GM10266 (cell line): ENCODE measurements at regions not wholly inside any gene's neighbourhood (a gene's known extent, or its start where the extent isn't known, plus 50 kb on each side); places are given as distances from the start of the nearest gene placed in this dataset.

ENCODE experiments used
- DNase-seq: peaks from one replicate; pipeline ENCODE4 v3.0.0; 2012; ENCODE audit errors: extremely low spot score
- TF ChIP-seq, protein P1 (sequence below): IDR thresholded peaks from 2 replicates; pipeline ENCODE4 v1.5.1; 2012; ENCODE audit warnings: mild to moderate bottlenecking, low read depth; ENCODE audit not compliant: control insufficient read depth, insufficient read depth; ENCODE audit errors: missing control alignments

DNA sequence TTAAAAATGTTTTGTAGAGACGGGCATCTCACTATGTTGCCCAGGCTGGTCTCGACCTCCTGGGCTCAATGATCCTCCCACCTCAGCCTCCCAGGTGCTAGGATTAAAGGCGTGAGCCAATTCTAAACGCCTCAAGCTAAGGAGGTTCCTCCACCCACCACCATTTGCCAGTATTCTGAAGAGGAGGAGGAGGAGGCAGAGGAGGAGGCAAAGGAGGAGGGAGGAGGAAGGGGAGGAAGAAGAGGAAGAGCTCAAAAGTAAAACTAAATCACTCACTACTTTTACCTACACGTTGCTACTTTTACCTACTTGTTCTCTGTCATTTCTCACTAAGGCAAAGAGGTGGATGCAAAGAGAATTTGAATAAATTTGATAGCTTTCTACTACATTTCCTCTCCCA is 63.6 kb upstream of the ARID1B start:
- TF ChIP-seq, protein P1, sequence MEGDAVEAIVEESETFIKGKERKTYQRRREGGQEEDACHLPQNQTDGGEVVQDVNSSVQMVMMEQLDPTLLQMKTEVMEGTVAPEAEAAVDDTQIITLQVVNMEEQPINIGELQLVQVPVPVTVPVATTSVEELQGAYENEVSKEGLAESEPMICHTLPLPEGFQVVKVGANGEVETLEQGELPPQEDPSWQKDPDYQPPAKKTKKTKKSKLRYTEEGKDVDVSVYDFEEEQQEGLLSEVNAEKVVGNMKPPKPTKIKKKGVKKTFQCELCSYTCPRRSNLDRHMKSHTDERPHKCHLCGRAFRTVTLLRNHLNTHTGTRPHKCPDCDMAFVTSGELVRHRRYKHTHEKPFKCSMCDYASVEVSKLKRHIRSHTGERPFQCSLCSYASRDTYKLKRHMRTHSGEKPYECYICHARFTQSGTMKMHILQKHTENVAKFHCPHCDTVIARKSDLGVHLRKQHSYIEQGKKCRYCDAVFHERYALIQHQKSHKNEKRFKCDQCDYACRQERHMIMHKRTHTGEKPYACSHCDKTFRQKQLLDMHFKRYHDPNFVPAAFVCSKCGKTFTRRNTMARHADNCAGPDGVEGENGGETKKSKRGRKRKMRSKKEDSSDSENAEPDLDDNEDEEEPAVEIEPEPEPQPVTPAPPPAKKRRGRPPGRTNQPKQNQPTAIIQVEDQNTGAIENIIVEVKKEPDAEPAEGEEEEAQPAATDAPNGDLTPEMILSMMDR = no peak
- no peak for DNase-seq

- DNase-seq = no peak
- TF ChIP-seq, protein P1 = no peak
These were observed 66.7 kb upstream of the ARID1B start for GRCh38 chr6:156710479-156710878.

DNA sequence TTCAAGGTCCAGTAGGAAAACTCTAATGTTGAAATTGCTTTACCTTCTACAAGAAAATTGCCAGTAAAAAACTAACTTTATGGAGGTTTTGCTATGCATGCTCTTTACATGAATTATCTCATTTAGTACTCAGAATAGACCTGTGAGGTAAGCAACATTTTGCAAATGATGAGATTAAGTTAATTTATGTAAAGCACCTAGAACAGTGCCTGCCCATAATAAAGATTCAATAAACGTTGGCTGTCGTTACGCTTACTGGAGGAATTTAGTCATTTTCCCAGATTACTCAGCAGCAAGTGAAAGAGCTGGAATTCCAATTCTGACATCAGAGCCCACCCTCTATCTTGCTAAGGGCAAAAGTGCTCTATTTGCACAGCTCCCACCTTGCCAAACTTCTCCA is 69.4 kb upstream of the ARID1B start:
- DNase-seq = no peak
- TF ChIP-seq, protein P1 = no peak

GRCh38 chr6:156703719-156704118 is 73.5 kb upstream of the ARID1B start:
- TF ChIP-seq, protein P1 = no peak
- DNase-seq = no peak

GRCh38 chr6:156701966-156702365 is 75.2 kb upstream of the ARID1B start:
- DNase-seq = no peak

GRCh38 chr6:156700440-156701057 is 76.6 kb upstream of the ARID1B start:
- TF ChIP-seq, protein P1 = no peak
- no peak for DNase-seq

More at GRCh38 chr6:156701966-156702365, 75.2 kb upstream of the ARID1B start:
- TF ChIP-seq, protein P1 = no peak

GRCh38 chr6:156699935-156700334 is 77.2 kb upstream of the ARID1B start:
- TF ChIP-seq, protein P1 = no peak
- no peak for DNase-seq
